Neutrophil (primary cell): ENCODE measurements at regions not wholly inside any gene's neighbourhood (a gene's known extent, or its start where the extent isn't known, plus 50 kb on each side); places are given as distances from the start of the nearest gene placed in this dataset.

Source experiments
- H3K27ac ChIP-seq: fragments of 200-600 bp; sonication (generic); 2 replicates; pipeline ENCODE4 v1.5.1; 2016; ENCODE audit warnings: mild to moderate bottlenecking, moderate library complexity
- H3K27me3 ChIP-seq: fragments of 200-600 bp; sonication (generic); 2 replicates; pipeline ENCODE4 v1.6.0; 2016; ENCODE audit warnings: mild to moderate bottlenecking
- H3K36me3 ChIP-seq: fragments of 200-600 bp; sonication (generic); 2 replicates; pipeline ENCODE4 v1.5.1; 2017
- H3K4me1 ChIP-seq, 2 experiments: fragments of 200-600 bp in 1 of 2; sonication (generic) in 1 of 2; 1 replicate in 1 of 2; 2 replicates in 1 of 2; pipeline versions ENCODE4 v1.5.1 to v1.6.1; 2013 to 2016; ENCODE audit warnings: low read depth in 1 of 2, low read length in 1 of 2, mild to moderate bottlenecking in 1 of 2, moderate library complexity in 1 of 2; ENCODE audit not compliant: control insufficient read depth in 1 of 2, insufficient read depth in 1 of 2
- H3K4me3 ChIP-seq, 2 experiments: fragments of 200-600 bp in 1 of 2; sonication (generic) in 1 of 2; 1 replicate in 1 of 2; 2 replicates in 1 of 2; pipeline ENCODE4 v1.5.1; 2013 to 2016; ENCODE audit warnings: low read depth in 1 of 2, low read length in 1 of 2, mild to moderate bottlenecking in 1 of 2, moderate library complexity in 1 of 2
- H3K9me3 ChIP-seq: fragments of 200-600 bp; sonication (generic); 2 replicates; pipeline ENCODE4 v1.5.1; 2016
- TF ChIP-seq, protein P1 (sequence below): fragments of 200-600 bp; sonication (generic); IDR thresholded peaks from 2 replicates; pipeline ENCODE4 v1.5.1; 2016; ENCODE audit warnings: antibody characterized with exemption

DNA sequence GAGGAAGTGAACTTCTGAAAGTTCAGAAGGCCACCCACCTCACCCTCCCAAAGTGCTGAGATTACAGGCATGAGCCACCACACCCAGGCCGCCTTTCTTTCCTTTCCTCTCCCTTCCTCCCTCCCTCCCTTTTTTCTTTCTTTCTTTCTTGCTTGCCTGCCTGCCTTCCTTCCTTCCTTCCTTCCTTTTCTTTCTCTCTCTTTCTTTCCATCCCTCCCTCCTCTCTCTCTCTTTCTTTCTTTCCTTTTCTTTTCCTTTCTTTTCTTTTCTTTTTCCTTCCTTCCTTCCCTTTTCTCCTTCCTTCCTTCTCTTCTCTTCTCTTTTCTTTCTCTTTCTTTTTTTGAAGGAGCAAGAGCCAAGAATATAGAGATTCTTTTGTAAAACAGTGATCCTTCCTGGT is 208.3 kb upstream of the HMGA2 start:
- H3K27ac ChIP-seq, result no peak overlapping the region

DNA sequence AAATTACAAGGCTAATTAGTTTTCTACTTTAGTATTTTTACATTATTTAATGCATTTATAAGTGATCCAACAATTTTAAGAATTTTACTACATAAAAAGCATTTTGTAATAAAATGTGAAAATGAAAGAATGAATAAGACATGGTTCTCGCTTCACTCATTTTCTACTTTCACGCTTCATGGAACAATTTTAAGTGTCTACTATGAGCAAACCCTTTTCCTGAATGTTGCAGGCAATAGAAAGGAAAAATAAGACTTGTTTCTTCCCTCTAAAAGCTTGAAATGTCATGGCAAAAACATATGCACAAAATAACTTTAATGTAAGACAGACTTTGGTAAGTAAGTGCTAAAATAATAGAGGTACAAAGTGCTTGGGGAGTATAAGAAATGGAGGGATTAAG is 205.7 kb upstream of the HMGA2 start:
- Histone ChIP-seq H3K9me3 (no peaks in the 10 kb centered on the region), H3K4me3 (no peak overlapping the region), H3K27me3 (peaks cover 58% of the 10 kb centered on the region), H3K27ac (no peak overlapping the region), H3K4me1 (peaks cover 21 to 22% of the 10 kb centered on the region in 2 experiments), H3K36me3 (no peaks in the 10 kb centered on the region)
- TF ChIP-seq, protein P1, sequence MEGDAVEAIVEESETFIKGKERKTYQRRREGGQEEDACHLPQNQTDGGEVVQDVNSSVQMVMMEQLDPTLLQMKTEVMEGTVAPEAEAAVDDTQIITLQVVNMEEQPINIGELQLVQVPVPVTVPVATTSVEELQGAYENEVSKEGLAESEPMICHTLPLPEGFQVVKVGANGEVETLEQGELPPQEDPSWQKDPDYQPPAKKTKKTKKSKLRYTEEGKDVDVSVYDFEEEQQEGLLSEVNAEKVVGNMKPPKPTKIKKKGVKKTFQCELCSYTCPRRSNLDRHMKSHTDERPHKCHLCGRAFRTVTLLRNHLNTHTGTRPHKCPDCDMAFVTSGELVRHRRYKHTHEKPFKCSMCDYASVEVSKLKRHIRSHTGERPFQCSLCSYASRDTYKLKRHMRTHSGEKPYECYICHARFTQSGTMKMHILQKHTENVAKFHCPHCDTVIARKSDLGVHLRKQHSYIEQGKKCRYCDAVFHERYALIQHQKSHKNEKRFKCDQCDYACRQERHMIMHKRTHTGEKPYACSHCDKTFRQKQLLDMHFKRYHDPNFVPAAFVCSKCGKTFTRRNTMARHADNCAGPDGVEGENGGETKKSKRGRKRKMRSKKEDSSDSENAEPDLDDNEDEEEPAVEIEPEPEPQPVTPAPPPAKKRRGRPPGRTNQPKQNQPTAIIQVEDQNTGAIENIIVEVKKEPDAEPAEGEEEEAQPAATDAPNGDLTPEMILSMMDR, result no peak

More for the DNA sequence above, 208.3 kb upstream of the HMGA2 start:
- Histone ChIP-seq H3K4me3 (no peak overlapping the region), H3K36me3 (no peaks in the 10 kb centered on the region), H3K9me3 (no peaks in the 10 kb centered on the region), H3K4me1 (peaks cover 23% of the 10 kb centered on the region in 2 experiments), H3K27me3 (peaks cover 34% of the 10 kb centered on the region)
- TF ChIP-seq, protein P1, result no peak

DNA sequence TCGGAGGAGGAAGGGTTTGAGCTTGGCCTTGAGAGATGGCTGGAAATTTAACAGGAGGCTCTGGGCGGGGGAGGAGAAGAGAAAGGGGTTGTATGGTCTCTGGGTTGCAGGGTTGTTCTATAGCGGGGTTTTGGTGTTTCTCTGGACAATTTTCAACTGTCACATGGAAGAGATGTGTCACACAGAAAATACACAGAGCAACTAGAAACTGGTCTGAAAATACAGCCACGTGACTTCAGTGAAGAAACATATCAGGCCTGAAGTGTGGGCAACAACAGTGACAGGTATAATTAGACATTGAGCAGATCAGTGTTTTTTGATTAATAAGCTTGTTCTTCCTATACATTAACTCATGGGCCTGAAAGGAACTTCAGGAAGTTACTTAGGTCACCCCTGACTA is 205.3 kb upstream of the HMGA2 start:
- no peak overlapping the region for H3K4me3 ChIP-seq
- H3K27me3 ChIP-seq, result peaks cover 58% of the 10 kb centered on the region
- no peaks in the 10 kb centered on the region for H3K9me3 ChIP-seq
- TF ChIP-seq, protein P1, result no peak
- peaks cover 17% of the 10 kb centered on the region in 2 experiments for H3K4me1 ChIP-seq
- H3K36me3 ChIP-seq, result no peaks in the 10 kb centered on the region
- no peak overlapping the region for H3K27ac ChIP-seq

DNA sequence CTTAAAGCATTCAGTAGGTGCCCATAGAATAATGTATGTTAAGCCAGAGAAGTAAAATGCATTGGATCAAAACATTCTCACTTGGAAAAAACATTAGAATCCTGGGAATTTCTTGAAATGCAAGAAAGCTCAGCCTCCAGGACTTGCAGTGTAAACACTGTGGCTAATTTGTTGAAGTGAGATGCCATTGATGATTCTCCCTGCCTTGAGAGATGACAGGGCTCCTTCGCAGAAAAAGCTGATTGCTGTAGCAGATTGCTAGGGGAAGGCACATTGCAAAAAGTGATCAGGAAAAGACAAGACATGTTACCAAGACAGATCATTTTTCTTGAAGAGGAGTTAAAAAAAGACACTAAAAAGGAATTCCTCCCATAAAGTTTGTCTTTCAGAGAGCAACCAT is 204.2 kb upstream of the HMGA2 start:
- Histone ChIP-seq H3K27me3 (peaks cover 58% of the 10 kb centered on the region), H3K4me1 (peaks cover 7% of the 10 kb centered on the region in 2 experiments), H3K27ac (no peak overlapping the region), H3K36me3 (no peaks in the 10 kb centered on the region), H3K4me3 (no peak overlapping the region), H3K9me3 (no peaks in the 10 kb centered on the region)
- TF ChIP-seq, protein P1, result no peak

DNA sequence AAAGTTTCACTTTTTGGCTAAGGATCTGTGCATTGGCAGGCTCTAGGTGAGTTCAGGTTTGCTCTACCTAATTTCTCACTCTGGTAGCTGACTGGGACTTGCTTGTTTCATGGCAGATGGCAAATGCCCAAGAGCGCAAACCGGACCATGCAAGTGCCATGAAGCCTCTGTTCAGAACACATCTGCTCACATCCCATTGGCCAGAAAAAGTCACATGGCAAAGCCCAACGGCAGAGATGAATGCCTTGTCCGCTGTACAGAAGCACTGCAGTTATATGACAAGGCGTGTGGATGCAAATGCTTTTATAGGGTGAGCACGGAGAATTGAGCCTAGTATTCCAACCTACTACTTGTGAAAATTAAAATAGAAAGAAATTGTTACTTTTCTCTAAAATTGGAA is 202.2 kb upstream of the HMGA2 start:
- TF ChIP-seq, protein P1, result no peak
- Histone ChIP-seq H3K27ac (no peak overlapping the region), H3K27me3 (peaks cover 54% of the 10 kb centered on the region)

DNA sequence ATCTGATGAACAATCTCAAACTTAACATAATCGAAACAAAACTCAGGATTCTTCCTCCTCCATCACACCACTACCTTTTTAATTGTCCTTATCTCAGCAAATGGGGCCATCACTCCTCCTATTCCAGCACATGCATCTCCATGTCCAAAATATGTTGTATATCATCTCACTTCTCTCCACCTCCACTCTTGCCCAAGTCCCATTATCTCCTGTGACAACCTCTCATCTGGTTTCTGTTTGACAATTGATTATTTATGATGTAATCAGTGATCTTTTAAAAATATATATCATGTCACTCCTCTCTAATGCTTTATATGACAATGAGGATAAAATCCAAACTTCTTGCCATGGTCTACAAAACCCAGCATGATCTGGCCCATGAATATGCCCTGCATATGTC is 200.8 kb upstream of the HMGA2 start:
- TF ChIP-seq, protein P1, result no peak
- H3K36me3 ChIP-seq, result no peaks in the 10 kb centered on the region

More for the DNA sequence above, 202.2 kb upstream of the HMGA2 start:
- Histone ChIP-seq H3K9me3 (no peaks in the 10 kb centered on the region), H3K4me3 (no peak overlapping the region), H3K36me3 (no peaks in the 10 kb centered on the region), H3K4me1 (no peaks in the 10 kb centered on the region)

More for the DNA sequence above, 200.8 kb upstream of the HMGA2 start:
- H3K4me3 ChIP-seq, result no peak overlapping the region
- H3K27ac ChIP-seq, result no peak overlapping the region
- H3K4me1 ChIP-seq, result no peaks in the 10 kb centered on the region
- H3K9me3 ChIP-seq, result no peaks in the 10 kb centered on the region
- peaks cover 45% of the 10 kb centered on the region for H3K27me3 ChIP-seq
